Pons (tissue), 1 donor: ENCODE measurements at regions not wholly inside any gene's neighbourhood (a gene's known extent, or its start where the extent isn't known, plus 50 kb on each side); places are given as distances from the start of the nearest gene placed in this dataset.
"Not testable (repeated sequence)": the region's sequence is repeated elsewhere in the genome, so short reads cannot be mapped to it uniquely, and the experiment has no call there.

Experiments
- DNase-seq: peaks from one replicate; pipeline ENCODE4 v3.0.0-alpha.2; 2016; ENCODE audit warnings: low spot score

GRCh38 chr1:194908643-194909042, 1699.6 kb downstream of the KCNT2 start:
- no peak for DNase-seq

- no peak for DNase-seq
Observed at GRCh38 chr1:194903524-194903923, 1704.7 kb downstream of the KCNT2 start.

- no peak for DNase-seq
Observed at GRCh38 chr1:194889310-194889709, 1702.9 kb upstream of the B3GALT2 start.

GRCh38 chr1:194870860-194871259, 1684.4 kb upstream of the B3GALT2 start:
- DNase-seq, result no peak

- no peak for DNase-seq
Observed at GRCh38 chr1:194866153-194866552, 1679.7 kb upstream of the B3GALT2 start.

GRCh38 chr1:194865383-194865782, 1679.0 kb upstream of the B3GALT2 start:
- DNase-seq, result no peak

- DNase-seq, result no peak
Observed at GRCh38 chr1:194862129-194862528, 1675.7 kb upstream of the B3GALT2 start.

- DNase-seq, result no peak
Observed at GRCh38 chr1:194860248-194861201, 1674.1 kb upstream of the B3GALT2 start.

- not testable (repeated sequence) for DNase-seq
Observed at GRCh38 chr1:194859481-194860154, 1673.2 kb upstream of the B3GALT2 start.

- not testable (repeated sequence) for DNase-seq
Observed at GRCh38 chr1:194858811-194859480, 1672.5 kb upstream of the B3GALT2 start.

GRCh38 chr1:194857413-194857812, 1671.0 kb upstream of the B3GALT2 start:
- no peak for DNase-seq

GRCh38 chr1:194848846-194849245, 1662.4 kb upstream of the B3GALT2 start:
- no peak for DNase-seq

- DNase-seq, result no peak
Observed at GRCh38 chr1:194846488-194846887, 1660.1 kb upstream of the B3GALT2 start.

GRCh38 chr1:194843077-194843476, 1656.7 kb upstream of the B3GALT2 start:
- no peak for DNase-seq

- no peak for DNase-seq
Observed at GRCh38 chr1:194833111-194833510, 1646.7 kb upstream of the B3GALT2 start.

GRCh38 chr1:194831595-194831994, 1645.2 kb upstream of the B3GALT2 start:
- not testable (repeated sequence) for DNase-seq

GRCh38 chr1:194830387-194830786, 1644.0 kb upstream of the B3GALT2 start:
- DNase-seq, result no peak

- peak; percentile 2 for DNase-seq
Observed at GRCh38 chr1:194829492-194829891, 1643.1 kb upstream of the B3GALT2 start.

GRCh38 chr1:194825382-194825781, 1639.0 kb upstream of the B3GALT2 start:
- no peak for DNase-seq

- no peak for DNase-seq
Observed at GRCh38 chr1:194821091-194821490, 1634.7 kb upstream of the B3GALT2 start.

GRCh38 chr1:194818674-194819073, 1632.3 kb upstream of the B3GALT2 start:
- DNase-seq, result no peak

GRCh38 chr1:194816859-194817258, 1630.4 kb upstream of the B3GALT2 start:
- DNase-seq, result no peak

GRCh38 chr1:194813096-194813495, 1626.7 kb upstream of the B3GALT2 start:
- no peak for DNase-seq
